Upper lobe of left lung (tissue), 4 donors: ENCODE measurements at regions not wholly inside any gene's neighbourhood (a gene's known extent, or its start where the extent isn't known, plus 50 kb on each side); places are given as distances from the start of the nearest gene placed in this dataset.

Source experiments
- EP300 ChIP-seq, 4 donors: sonication (generic); formaldehyde crosslinking; IDR thresholded peaks; one replicate each; pipeline ENCODE4 v1.5.1; 2017; ENCODE audit warnings: antibody characterized with exemption in 4 of 4, control low read depth in 2 of 4
- POLR2A ChIP-seq, 4 donors: fragments of 450-650 bp; IDR thresholded peaks; one replicate each; pipeline ENCODE4 v1.5.1; 2016 to 2017; ENCODE audit warnings: antibody characterized with exemption in 4 of 4, mild to moderate bottlenecking in 2 of 4
- POLR2AphosphoS5 ChIP-seq, 2 donors: sonication (generic); formaldehyde crosslinking; IDR thresholded peaks; one replicate each; pipeline ENCODE4 v1.5.1; 2017; ENCODE audit warnings: antibody characterized with exemption in 2 of 2
- TF ChIP-seq, protein P1 (sequence below), 6 experiments: fragments of 450-650 bp in 4 of 6; fragments of 200-600 bp in 2 of 6; sonication (generic) in 2 of 6; IDR thresholded peaks; one replicate each; pipeline ENCODE4 v1.5.1; 2016 to 2019; ENCODE audit warnings: antibody characterized with exemption in 6 of 6

DNA sequence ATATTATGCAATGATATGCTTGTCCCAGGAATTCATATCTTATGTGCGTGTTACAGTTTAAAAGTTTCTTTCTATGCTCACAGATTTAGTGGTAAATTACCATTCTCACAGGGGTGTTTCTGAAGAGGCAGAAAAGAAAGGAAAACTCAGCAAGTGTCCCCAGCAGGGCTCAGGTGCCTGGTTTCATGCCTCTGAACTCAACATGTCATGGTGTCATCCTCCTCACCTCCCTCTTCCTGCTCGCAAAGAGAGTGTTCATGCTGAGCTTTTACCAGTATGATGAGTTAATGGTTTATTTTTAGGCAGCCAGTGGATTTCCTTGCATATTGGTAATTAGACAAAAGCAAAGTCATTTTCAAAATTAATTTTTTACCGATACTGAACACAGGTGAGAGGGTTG, 492.9 kb upstream of the ZEB2 start:
- TF ChIP-seq EP300 (IDR thresholded peaks at IDR 0.05) (no peak), POLR2A (IDR thresholded peaks at IDR 0.05) (no peak), POLR2AphosphoS5 (IDR thresholded peaks at IDR 0.05) (no peak)
- TF ChIP-seq, protein P1, sequence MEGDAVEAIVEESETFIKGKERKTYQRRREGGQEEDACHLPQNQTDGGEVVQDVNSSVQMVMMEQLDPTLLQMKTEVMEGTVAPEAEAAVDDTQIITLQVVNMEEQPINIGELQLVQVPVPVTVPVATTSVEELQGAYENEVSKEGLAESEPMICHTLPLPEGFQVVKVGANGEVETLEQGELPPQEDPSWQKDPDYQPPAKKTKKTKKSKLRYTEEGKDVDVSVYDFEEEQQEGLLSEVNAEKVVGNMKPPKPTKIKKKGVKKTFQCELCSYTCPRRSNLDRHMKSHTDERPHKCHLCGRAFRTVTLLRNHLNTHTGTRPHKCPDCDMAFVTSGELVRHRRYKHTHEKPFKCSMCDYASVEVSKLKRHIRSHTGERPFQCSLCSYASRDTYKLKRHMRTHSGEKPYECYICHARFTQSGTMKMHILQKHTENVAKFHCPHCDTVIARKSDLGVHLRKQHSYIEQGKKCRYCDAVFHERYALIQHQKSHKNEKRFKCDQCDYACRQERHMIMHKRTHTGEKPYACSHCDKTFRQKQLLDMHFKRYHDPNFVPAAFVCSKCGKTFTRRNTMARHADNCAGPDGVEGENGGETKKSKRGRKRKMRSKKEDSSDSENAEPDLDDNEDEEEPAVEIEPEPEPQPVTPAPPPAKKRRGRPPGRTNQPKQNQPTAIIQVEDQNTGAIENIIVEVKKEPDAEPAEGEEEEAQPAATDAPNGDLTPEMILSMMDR (IDR thresholded peaks at IDR 0.05): no peak
